ENCODE measurements at regions not wholly inside any gene's neighbourhood (a gene's known extent, or its start where the extent isn't known, plus 50 kb on each side); places are given as distances from the start of the nearest gene placed in this dataset.

DNA sequence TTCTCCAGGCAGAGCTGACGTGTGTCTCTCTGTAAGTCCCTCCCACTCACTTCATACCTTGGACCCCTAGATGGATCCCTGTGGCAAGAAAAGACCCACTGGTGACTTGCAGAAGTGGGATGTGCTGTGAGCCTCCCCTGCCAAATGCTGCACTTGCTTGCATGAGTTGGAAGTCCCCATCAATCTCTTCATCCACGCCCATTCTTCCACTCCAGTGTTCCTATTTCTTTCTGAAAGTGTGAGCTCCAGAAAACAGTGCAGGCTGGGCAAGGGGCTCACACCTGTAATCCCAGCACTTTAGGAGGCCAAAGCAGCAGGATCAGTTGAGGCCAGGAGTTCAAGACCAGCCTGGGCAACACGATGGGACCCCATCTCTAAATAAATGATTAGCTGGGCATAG, 254.1 kb upstream of the IRF2BP2 start:
- TF ChIP-seq, protein P1, sequence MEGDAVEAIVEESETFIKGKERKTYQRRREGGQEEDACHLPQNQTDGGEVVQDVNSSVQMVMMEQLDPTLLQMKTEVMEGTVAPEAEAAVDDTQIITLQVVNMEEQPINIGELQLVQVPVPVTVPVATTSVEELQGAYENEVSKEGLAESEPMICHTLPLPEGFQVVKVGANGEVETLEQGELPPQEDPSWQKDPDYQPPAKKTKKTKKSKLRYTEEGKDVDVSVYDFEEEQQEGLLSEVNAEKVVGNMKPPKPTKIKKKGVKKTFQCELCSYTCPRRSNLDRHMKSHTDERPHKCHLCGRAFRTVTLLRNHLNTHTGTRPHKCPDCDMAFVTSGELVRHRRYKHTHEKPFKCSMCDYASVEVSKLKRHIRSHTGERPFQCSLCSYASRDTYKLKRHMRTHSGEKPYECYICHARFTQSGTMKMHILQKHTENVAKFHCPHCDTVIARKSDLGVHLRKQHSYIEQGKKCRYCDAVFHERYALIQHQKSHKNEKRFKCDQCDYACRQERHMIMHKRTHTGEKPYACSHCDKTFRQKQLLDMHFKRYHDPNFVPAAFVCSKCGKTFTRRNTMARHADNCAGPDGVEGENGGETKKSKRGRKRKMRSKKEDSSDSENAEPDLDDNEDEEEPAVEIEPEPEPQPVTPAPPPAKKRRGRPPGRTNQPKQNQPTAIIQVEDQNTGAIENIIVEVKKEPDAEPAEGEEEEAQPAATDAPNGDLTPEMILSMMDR (optimal IDR thresholded peaks at IDR 0.05 in 1 of 3, IDR thresholded peaks at IDR 0.05 in 1 of 3, conservative IDR thresholded peaks at IDR 0.05 in 1 of 3; ENCODE audit: extremely low read depth in 1 of 3, insufficient read depth in 2 of 3, low read length in 3 of 3), result no peak
- no peak for TF ChIP-seq EZH2 (IDR thresholded peaks at IDR 0.05; ENCODE audit: low read length)
